ENCODE measurements at regions not wholly inside any gene's neighbourhood (a gene's known extent, or its start where the extent isn't known, plus 50 kb on each side); places are given as distances from the start of the nearest gene placed in this dataset.
A peak's percentile ranks its signal among the peaks of the same experiment; 100 is the strongest.

DNA sequence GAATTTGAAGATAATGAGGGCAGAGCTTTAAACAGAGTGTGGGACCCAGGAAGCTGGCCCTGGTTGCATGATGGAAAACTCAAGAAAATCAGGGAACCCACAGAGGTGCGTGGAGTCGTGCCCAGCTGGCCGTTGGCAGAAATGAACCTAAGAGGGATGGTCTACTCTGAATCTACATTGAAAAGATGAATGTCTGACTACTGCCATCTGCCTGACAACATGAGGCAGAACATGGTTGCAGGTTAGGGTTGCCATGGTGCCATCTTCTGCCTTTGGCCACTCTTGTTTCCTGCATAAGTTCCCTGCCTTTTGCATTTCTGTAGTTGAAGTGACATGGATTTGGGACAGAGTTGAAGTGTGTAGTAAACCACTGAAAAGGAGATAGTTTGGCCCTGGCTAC lies 138.5 kb upstream of the COBL start:
- Histone ChIP-seq H3K4me2 (ENCODE audit: low read length) (no peak overlapping the region), H2BK15ac (replicated peaks; ENCODE audit: low read depth) (no peak overlapping the region), H3K4me3 (ENCODE audit: low read length) (no peak overlapping the region), H3K4me1 (ENCODE audit: control insufficient read depth, low read depth, low read length) (peaks cover 5% of the 10 kb centered on the region), H3K36me3 (ENCODE audit: control insufficient read depth, insufficient read depth, low read length) (no peaks in the 10 kb centered on the region), H2BK5ac (ENCODE audit: low read length) (no peak overlapping the region), H2BK120ac (ENCODE audit: low read depth, low read length) (no peak overlapping the region), H3K79me1 (ENCODE audit: low read length) (no peaks in the 10 kb centered on the region), H3K56ac (ENCODE audit: low read length) (no peak overlapping the region), H3K23ac (ENCODE audit: low read length) (no peak overlapping the region), H3K18ac (ENCODE audit: low read length) (no peak overlapping the region), H3K79me2 (ENCODE audit: control insufficient read depth, insufficient read depth, low read length) (no peaks in the 10 kb centered on the region), H4K8ac (ENCODE audit: low read depth, low read length) (no peak overlapping the region), H3K27me3 (ENCODE audit: insufficient read depth, low read length, poor library complexity) (no peaks in the 10 kb centered on the region), H4K5ac (ENCODE audit: low read length) (no peak overlapping the region), H3K27ac (ENCODE audit: low read depth, low read length) (no peak overlapping the region), H3K4ac (ENCODE audit: low read depth, low read length) (no peak overlapping the region), H3K9ac (ENCODE audit: low read length) (no peak overlapping the region), H2AK5ac (ENCODE audit: low read length) (no peak overlapping the region)
- no CpG with 5 or more reads among the region's 3 CpGs for WGBS (ENCODE audit: extremely low coverage, insufficient coverage, low lambda C conversion rate)
- no peak for DNase-seq

- Histone ChIP-seq H3K79me1 (ENCODE audit: low read length) (no peaks in the 10 kb centered on the region), H2AK5ac (ENCODE audit: low read length) (no peak overlapping the region), H3K4me1 (ENCODE audit: control insufficient read depth, low read depth, low read length) (peaks cover 5% of the 10 kb centered on the region), H3K27me3 (ENCODE audit: insufficient read depth, low read length, poor library complexity) (no peaks in the 10 kb centered on the region), H3K36me3 (ENCODE audit: control insufficient read depth, insufficient read depth, low read length) (no peaks in the 10 kb centered on the region), H3K56ac (ENCODE audit: low read length) (no peak overlapping the region), H4K8ac (ENCODE audit: low read depth, low read length) (no peak overlapping the region), H3K27ac (ENCODE audit: low read depth, low read length) (no peak overlapping the region), H3K4me3 (ENCODE audit: low read length) (no peak overlapping the region), H2BK120ac (ENCODE audit: low read depth, low read length) (no peak overlapping the region), H2BK5ac (ENCODE audit: low read length) (no peak overlapping the region), H3K18ac (ENCODE audit: low read length) (no peak overlapping the region), H4K5ac (ENCODE audit: low read length) (no peak overlapping the region), H3K4me2 (ENCODE audit: low read length) (no peak overlapping the region), H3K4ac (ENCODE audit: low read depth, low read length) (no peak overlapping the region), H3K79me2 (ENCODE audit: control insufficient read depth, insufficient read depth, low read length) (no peaks in the 10 kb centered on the region), H3K23ac (ENCODE audit: low read length) (no peak overlapping the region), H3K9ac (ENCODE audit: low read length) (no peak overlapping the region), H2BK15ac (replicated peaks; ENCODE audit: low read depth) (no peak overlapping the region)
- WGBS (ENCODE audit: extremely low coverage, insufficient coverage, low lambda C conversion rate), result no CpG with 5 or more reads among the region's 1 CpG
- DNase-seq, result peak; percentile 42
These were observed 136.1 kb upstream of the COBL start for GRCh38 chr7:51452694-51453093.

DNA sequence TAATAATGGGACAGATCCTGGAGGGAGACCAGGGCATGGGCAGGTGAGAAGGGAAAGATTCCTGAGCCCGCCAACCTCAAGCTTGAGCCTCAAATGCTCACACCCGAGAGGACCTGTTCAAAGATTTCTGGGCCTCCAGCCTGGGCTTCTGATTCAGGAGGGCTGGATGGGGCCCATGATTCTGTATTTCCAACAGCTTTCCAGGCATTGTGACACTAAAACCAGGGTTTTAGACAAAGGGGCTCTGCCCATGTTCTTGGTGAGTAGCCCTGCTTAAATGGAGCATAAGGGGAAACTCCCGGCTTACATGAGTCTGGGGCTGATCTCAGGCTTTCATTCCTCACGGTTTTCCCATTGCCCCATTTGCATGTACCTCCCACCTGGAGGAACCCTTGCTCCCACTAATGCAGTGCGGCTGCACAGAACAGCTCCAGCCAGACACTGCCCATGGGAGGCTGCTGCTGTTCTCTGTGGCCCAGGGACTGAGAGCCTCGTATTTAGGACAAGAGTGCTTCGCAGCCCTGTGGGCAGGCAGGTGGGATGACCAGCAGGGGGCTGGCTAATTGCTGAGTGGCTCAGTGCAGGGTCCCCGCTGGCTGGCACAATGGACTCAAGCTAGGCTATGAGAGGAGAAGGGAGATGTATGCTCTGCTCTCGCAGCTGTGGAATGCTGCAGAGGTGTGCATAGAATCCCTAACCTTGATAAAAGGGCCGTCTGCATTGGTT lies 135.3 kb upstream of the COBL start:
- no peak overlapping the region for H3K27ac ChIP-seq (ENCODE audit: low read depth, low read length)
- H2AK5ac ChIP-seq (ENCODE audit: low read length), result no peak overlapping the region
- H3K56ac ChIP-seq (ENCODE audit: low read length), result no peak overlapping the region
- H3K4me3 ChIP-seq (ENCODE audit: low read length), result no peak overlapping the region
- H3K27me3 ChIP-seq (ENCODE audit: insufficient read depth, low read length, poor library complexity), result no peaks in the 10 kb centered on the region
- no peak overlapping the region for H3K23ac ChIP-seq (ENCODE audit: low read length)
- no peaks in the 10 kb centered on the region for H3K79me2 ChIP-seq (ENCODE audit: control insufficient read depth, insufficient read depth, low read length)
- H3K79me1 ChIP-seq (ENCODE audit: low read length), result no peaks in the 10 kb centered on the region
- WGBS (ENCODE audit: extremely low coverage, insufficient coverage, low lambda C conversion rate), result no CpG with 5 or more reads among the region's 10 CpGs
- no peak overlapping the region for H3K4me2 ChIP-seq (ENCODE audit: low read length)
- H2BK5ac ChIP-seq (ENCODE audit: low read length), result no peak overlapping the region
- H4K5ac ChIP-seq (ENCODE audit: low read length), result no peak overlapping the region
- H2BK15ac ChIP-seq (replicated peaks; ENCODE audit: low read depth), result no peak overlapping the region
- peaks cover 5% of the 10 kb centered on the region for H3K4me1 ChIP-seq (ENCODE audit: control insufficient read depth, low read depth, low read length)
- no peak overlapping the region for H3K18ac ChIP-seq (ENCODE audit: low read length)
- no peak overlapping the region for H3K4ac ChIP-seq (ENCODE audit: low read depth, low read length)
- H2BK120ac ChIP-seq (ENCODE audit: low read depth, low read length), result no peak overlapping the region
- no peak overlapping the region for H3K9ac ChIP-seq (ENCODE audit: low read length)
- H3K36me3 ChIP-seq (ENCODE audit: control insufficient read depth, insufficient read depth, low read length), result no peaks in the 10 kb centered on the region
- no peak overlapping the region for H4K8ac ChIP-seq (ENCODE audit: low read depth, low read length)
- DNase-seq, result peak; percentile 81

DNA sequence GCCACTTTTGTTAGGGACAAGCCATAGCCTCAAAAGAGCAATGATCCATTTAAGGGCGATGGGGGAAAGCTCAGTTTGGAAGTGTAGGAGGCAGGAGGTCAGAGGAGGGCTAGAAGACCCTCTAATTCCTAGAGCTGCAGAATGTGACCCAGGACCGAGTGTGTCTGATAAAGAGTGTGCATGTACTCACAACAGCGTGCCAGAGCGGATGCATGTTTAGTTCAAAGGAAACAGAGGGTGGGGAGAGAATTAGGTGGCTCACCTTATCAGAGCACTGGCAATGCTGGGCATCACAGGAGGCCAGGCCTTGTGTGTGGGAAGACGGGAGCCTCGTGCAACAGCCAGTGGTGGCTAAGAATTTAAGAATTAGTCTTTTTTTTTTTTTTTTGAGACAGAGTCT lies 133.9 kb upstream of the COBL start:
- no peak overlapping the region for H3K4me3 ChIP-seq (ENCODE audit: low read length)
- no peaks in the 10 kb centered on the region for H3K79me2 ChIP-seq (ENCODE audit: control insufficient read depth, insufficient read depth, low read length)
- no peak overlapping the region for H3K56ac ChIP-seq (ENCODE audit: low read length)
- H4K8ac ChIP-seq (ENCODE audit: low read depth, low read length), result no peak overlapping the region
- no peak overlapping the region for H3K9ac ChIP-seq (ENCODE audit: low read length)
- no peaks in the 10 kb centered on the region for H3K79me1 ChIP-seq (ENCODE audit: low read length)
- DNase-seq, result no peak
- H4K5ac ChIP-seq (ENCODE audit: low read length), result no peak overlapping the region
- no peak overlapping the region for H3K4me2 ChIP-seq (ENCODE audit: low read length)
- no peaks in the 10 kb centered on the region for H3K36me3 ChIP-seq (ENCODE audit: control insufficient read depth, insufficient read depth, low read length)
- no CpG with 5 or more reads among the region's 6 CpGs for WGBS (ENCODE audit: extremely low coverage, insufficient coverage, low lambda C conversion rate)
- H3K4ac ChIP-seq (ENCODE audit: low read depth, low read length), result no peak overlapping the region
- peaks cover 5% of the 10 kb centered on the region for H3K4me1 ChIP-seq (ENCODE audit: control insufficient read depth, low read depth, low read length)
- no peak overlapping the region for H3K27ac ChIP-seq (ENCODE audit: low read depth, low read length)
- H2AK5ac ChIP-seq (ENCODE audit: low read length), result no peak overlapping the region
- no peak overlapping the region for H2BK120ac ChIP-seq (ENCODE audit: low read depth, low read length)
- no peak overlapping the region for H3K23ac ChIP-seq (ENCODE audit: low read length)
- no peak overlapping the region for H3K18ac ChIP-seq (ENCODE audit: low read length)
- H2BK5ac ChIP-seq (ENCODE audit: low read length), result no peak overlapping the region
- H2BK15ac ChIP-seq (replicated peaks; ENCODE audit: low read depth), result no peak overlapping the region
- no peaks in the 10 kb centered on the region for H3K27me3 ChIP-seq (ENCODE audit: insufficient read depth, low read length, poor library complexity)

DNA sequence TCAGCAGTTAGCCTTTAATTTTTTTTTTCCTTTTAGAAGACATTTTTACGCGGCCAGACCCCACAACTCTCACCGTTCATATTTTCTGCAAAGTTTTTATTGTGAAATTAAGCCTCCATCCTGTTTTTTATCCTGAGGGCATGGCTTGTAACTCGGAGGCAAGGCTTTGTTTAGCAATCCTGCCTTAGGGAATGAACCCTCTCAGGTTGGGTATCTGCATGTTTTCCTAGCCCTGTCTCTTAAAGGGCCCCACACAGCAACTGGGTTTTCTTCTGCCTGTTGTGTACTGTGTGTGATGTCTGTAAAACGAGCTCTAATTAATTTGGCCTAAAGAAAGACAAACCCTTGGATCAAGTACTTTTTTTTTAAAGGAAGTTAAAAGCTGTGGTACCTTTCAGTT lies 130.2 kb upstream of the COBL start:
- no peaks in the 10 kb centered on the region for H3K79me1 ChIP-seq (ENCODE audit: low read length)
- no peaks in the 10 kb centered on the region for H3K79me2 ChIP-seq (ENCODE audit: control insufficient read depth, insufficient read depth, low read length)
- H3K9ac ChIP-seq (ENCODE audit: low read length), result no peak overlapping the region
- no peak overlapping the region for H2BK15ac ChIP-seq (replicated peaks; ENCODE audit: low read depth)
- no peak overlapping the region for H4K5ac ChIP-seq (ENCODE audit: low read length)
- H3K23ac ChIP-seq (ENCODE audit: low read length), result no peak overlapping the region
- no peak overlapping the region for H3K4me2 ChIP-seq (ENCODE audit: low read length)
- no peaks in the 10 kb centered on the region for H3K27me3 ChIP-seq (ENCODE audit: insufficient read depth, low read length, poor library complexity)
- no peak overlapping the region for H3K56ac ChIP-seq (ENCODE audit: low read length)
- H3K36me3 ChIP-seq (ENCODE audit: control insufficient read depth, insufficient read depth, low read length), result no peaks in the 10 kb centered on the region
- H3K4me3 ChIP-seq (ENCODE audit: low read length), result no peak overlapping the region
- DNase-seq, result no peak
- H2BK120ac ChIP-seq (ENCODE audit: low read depth, low read length), result no peak overlapping the region
- no peak overlapping the region for H4K8ac ChIP-seq (ENCODE audit: low read depth, low read length)
- no peak overlapping the region for H2BK5ac ChIP-seq (ENCODE audit: low read length)
- H3K27ac ChIP-seq (ENCODE audit: low read depth, low read length), result no peak overlapping the region
- H2AK5ac ChIP-seq (ENCODE audit: low read length), result no peak overlapping the region
- H3K4me1 ChIP-seq (ENCODE audit: control insufficient read depth, low read depth, low read length), result no peaks in the 10 kb centered on the region
- no peak overlapping the region for H3K4ac ChIP-seq (ENCODE audit: low read depth, low read length)
- no peak overlapping the region for H3K18ac ChIP-seq (ENCODE audit: low read length)
- no CpG with 5 or more reads among the region's 5 CpGs for WGBS (ENCODE audit: extremely low coverage, insufficient coverage, low lambda C conversion rate)

DNA sequence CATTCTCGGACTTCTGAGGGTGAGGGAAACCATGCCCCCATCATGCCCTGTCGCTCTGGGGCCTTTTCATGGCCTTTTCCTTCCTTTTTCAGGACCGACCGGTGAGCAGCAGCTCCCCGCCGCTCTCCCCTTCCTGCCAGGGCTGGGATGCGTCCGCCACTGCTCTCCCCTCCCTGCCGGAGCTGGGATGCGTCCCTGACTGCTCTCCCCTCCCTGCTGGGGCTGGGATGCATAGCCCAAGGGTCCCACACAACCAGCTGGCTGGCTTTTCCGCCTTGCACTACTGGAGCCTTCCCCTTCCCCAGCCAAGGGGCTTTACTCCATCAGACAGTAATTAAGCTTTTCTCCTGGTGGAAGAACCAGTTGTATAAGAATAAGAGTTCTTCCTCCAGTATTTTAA lies 129.7 kb upstream of the COBL start:
- H3K27ac ChIP-seq (ENCODE audit: low read depth, low read length), result no peak overlapping the region
- H3K36me3 ChIP-seq (ENCODE audit: control insufficient read depth, insufficient read depth, low read length), result no peaks in the 10 kb centered on the region
- H2BK15ac ChIP-seq (replicated peaks; ENCODE audit: low read depth), result no peak overlapping the region
- H3K4me1 ChIP-seq (ENCODE audit: control insufficient read depth, low read depth, low read length), result no peaks in the 10 kb centered on the region
- no peak overlapping the region for H3K23ac ChIP-seq (ENCODE audit: low read length)
- H2BK120ac ChIP-seq (ENCODE audit: low read depth, low read length), result no peak overlapping the region
- H3K4ac ChIP-seq (ENCODE audit: low read depth, low read length), result no peak overlapping the region
- no CpG with 5 or more reads among the region's 11 CpGs for WGBS (ENCODE audit: extremely low coverage, insufficient coverage, low lambda C conversion rate)
- no peak overlapping the region for H3K4me2 ChIP-seq (ENCODE audit: low read length)
- H3K18ac ChIP-seq (ENCODE audit: low read length), result no peak overlapping the region
- no peaks in the 10 kb centered on the region for H3K27me3 ChIP-seq (ENCODE audit: insufficient read depth, low read length, poor library complexity)
- DNase-seq, result peak; percentile 28
- no peak overlapping the region for H4K5ac ChIP-seq (ENCODE audit: low read length)
- no peaks in the 10 kb centered on the region for H3K79me1 ChIP-seq (ENCODE audit: low read length)
- no peak overlapping the region for H2BK5ac ChIP-seq (ENCODE audit: low read length)
- no peaks in the 10 kb centered on the region for H3K79me2 ChIP-seq (ENCODE audit: control insufficient read depth, insufficient read depth, low read length)
- H3K9ac ChIP-seq (ENCODE audit: low read length), result no peak overlapping the region
- peak overlapping the region; percentile 4 for H3K56ac ChIP-seq (ENCODE audit: low read length)
- no peak overlapping the region for H4K8ac ChIP-seq (ENCODE audit: low read depth, low read length)
- H2AK5ac ChIP-seq (ENCODE audit: low read length), result no peak overlapping the region
- no peak overlapping the region for H3K4me3 ChIP-seq (ENCODE audit: low read length)
